CD4-positive, alpha-beta T cell (primary cell): ENCODE measurements at regions not wholly inside any gene's neighbourhood (a gene's known extent, or its start where the extent isn't known, plus 50 kb on each side); places are given as distances from the start of the nearest gene placed in this dataset.

Experiments used
- ATAC-seq: fragments of 200-7000 bp; cut with Tn5 transposase; one replicate; pipeline ENCODE4 v1.10.0; 2022; ENCODE audit warnings: mild to moderate bottlenecking; ENCODE audit not compliant: poor library complexity
- CTCF ChIA-PET: fragments of 350-600 bp; sonication (Branson Sonifier 250); formaldehyde crosslinking; loops from one replicate; lab custom pipeline; 2021; ENCODE audit warnings: antibody characterized with exemption, inconsistent platforms; lab: Charles Lee
- POLR2A ChIA-PET: fragments of 350-600 bp; sonication (Branson Sonifier 250); formaldehyde crosslinking; loops from one replicate; lab custom pipeline; 2021; ENCODE audit warnings: antibody characterized with exemption, inconsistent platforms; lab: Charles Lee
- DNase-seq, 14 experiments: peaks; one replicate each; pipeline ENCODE4 v3.0.0-alpha.2; 2013 to 2020; ENCODE audit warnings: mixed read lengths in 2 of 14
- H3K27ac ChIP-seq, 2 donors: one replicate each; pipeline versions ENCODE4 v1.5.1 to v1.7.0; 2013; ENCODE audit warnings: low read length in 2 of 2, low read depth in 1 of 2, mild to moderate bottlenecking in 1 of 2
- H3K27me3 ChIP-seq, 2 experiments: 1 replicate in 1 of 2; 2 replicates in 1 of 2; pipeline versions ENCODE4 v1.6.1 to v1.7.0; 2013; ENCODE audit warnings: low read length in 2 of 2, control low read depth in 1 of 2, mild to moderate bottlenecking in 1 of 2, moderate library complexity in 1 of 2; ENCODE audit not compliant: insufficient read depth in 2 of 2, control insufficient read depth in 1 of 2
- H3K36me3 ChIP-seq: one replicate; pipeline ENCODE4 v1.6.1; 2013; ENCODE audit warnings: low read length, control low read depth; ENCODE audit not compliant: insufficient read depth
- H3K4me1 ChIP-seq: one replicate; pipeline ENCODE4 v1.6.1; 2013; ENCODE audit warnings: low read length, control low read depth; ENCODE audit not compliant: insufficient read depth
- H3K4me3 ChIP-seq: one replicate; pipeline ENCODE4 v1.5.1; 2013; ENCODE audit warnings: mild to moderate bottlenecking, low read length, moderate library complexity
- H3K9me3 ChIP-seq, 2 experiments: 1 replicate in 1 of 2; 2 replicates in 1 of 2; pipeline versions ENCODE4 v1.6.1 to v1.7.0; 2013; ENCODE audit warnings: low read length in 2 of 2, mild to moderate bottlenecking in 2 of 2, control low read depth in 1 of 2, moderate library complexity in 1 of 2; ENCODE audit not compliant: control insufficient read depth in 1 of 2, insufficient read depth in 1 of 2
- H3K27ac Mint-ChIP-seq: one replicate; pipeline ENCODE4 v1.8.0; 2020; ENCODE audit warnings: mixed read lengths
- H3K27me3 Mint-ChIP-seq: one replicate; pipeline ENCODE4 v1.8.0; 2021; ENCODE audit warnings: mixed read lengths
- H3K36me3 Mint-ChIP-seq: one replicate; pipeline ENCODE4 v1.8.0; 2021; ENCODE audit warnings: low read depth, mixed read lengths
- H3K4me1 Mint-ChIP-seq: one replicate; pipeline ENCODE4 v1.8.0; 2021; ENCODE audit warnings: low read depth, mixed read lengths
- H3K4me3 Mint-ChIP-seq: one replicate; pipeline ENCODE4 v1.8.0; 2020; ENCODE audit warnings: mild to moderate bottlenecking, mixed read lengths
- H3K9me3 Mint-ChIP-seq: one replicate; pipeline ENCODE4 v1.8.0; 2020; ENCODE audit warnings: mixed read lengths
- intact Hi-C, 2 experiments: fragments of 100-400 bp; cut with DNase I in 1 of 2; cut with micrococcal nuclease in 1 of 2; formaldehyde crosslinking; loops; one replicate each; pipeline versions ENCODE4 v1.15.1 to v1.9.0; 2023 to 2025; cut with DNase I, micrococcal nuclease
- TF ChIP-seq, protein P1 (sequence below): fragments of 200-600 bp; IDR thresholded peaks from one replicate; pipeline ENCODE4 v1.8.0; 2022; ENCODE audit warnings: antibody characterized with exemption, mild to moderate bottlenecking

GRCh38 chr16:35687781-35688180 is 2228.4 kb downstream of the TP53TG3F start:
- no peak for ATAC-seq
- H3K9me3 ChIP-seq: peaks cover 15 to 63% of the 10 kb centered on the region in 2 experiments
- no peaks in the 10 kb centered on the region for H3K27me3 ChIP-seq
- no peak overlapping the region for H3K4me3 ChIP-seq
- H3K36me3 Mint-ChIP-seq: peaks cover 8% of the 10 kb centered on the region
- ChIA-PET POLR2A (no interaction called here), CTCF (no interaction called here)
- H3K27ac ChIP-seq: no peak overlapping the region
- TF ChIP-seq, protein P1, sequence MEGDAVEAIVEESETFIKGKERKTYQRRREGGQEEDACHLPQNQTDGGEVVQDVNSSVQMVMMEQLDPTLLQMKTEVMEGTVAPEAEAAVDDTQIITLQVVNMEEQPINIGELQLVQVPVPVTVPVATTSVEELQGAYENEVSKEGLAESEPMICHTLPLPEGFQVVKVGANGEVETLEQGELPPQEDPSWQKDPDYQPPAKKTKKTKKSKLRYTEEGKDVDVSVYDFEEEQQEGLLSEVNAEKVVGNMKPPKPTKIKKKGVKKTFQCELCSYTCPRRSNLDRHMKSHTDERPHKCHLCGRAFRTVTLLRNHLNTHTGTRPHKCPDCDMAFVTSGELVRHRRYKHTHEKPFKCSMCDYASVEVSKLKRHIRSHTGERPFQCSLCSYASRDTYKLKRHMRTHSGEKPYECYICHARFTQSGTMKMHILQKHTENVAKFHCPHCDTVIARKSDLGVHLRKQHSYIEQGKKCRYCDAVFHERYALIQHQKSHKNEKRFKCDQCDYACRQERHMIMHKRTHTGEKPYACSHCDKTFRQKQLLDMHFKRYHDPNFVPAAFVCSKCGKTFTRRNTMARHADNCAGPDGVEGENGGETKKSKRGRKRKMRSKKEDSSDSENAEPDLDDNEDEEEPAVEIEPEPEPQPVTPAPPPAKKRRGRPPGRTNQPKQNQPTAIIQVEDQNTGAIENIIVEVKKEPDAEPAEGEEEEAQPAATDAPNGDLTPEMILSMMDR: no peak
- intact Hi-C loops: no loop called here
- no peaks in the 10 kb centered on the region for H3K36me3 ChIP-seq
- no peak overlapping the region for H3K27ac Mint-ChIP-seq
- H3K4me1 ChIP-seq: no peaks in the 10 kb centered on the region
- no peak for DNase-seq
- no peaks in the 10 kb centered on the region for H3K27me3 Mint-ChIP-seq
- H3K4me1 Mint-ChIP-seq: no peaks in the 10 kb centered on the region
- peaks cover 32% of the 10 kb centered on the region for H3K9me3 Mint-ChIP-seq
- H3K4me3 Mint-ChIP-seq: no peak overlapping the region

GRCh38 chr16:35689764-35690163 is 2230.4 kb downstream of the TP53TG3F start:
- ChIA-PET CTCF (no interaction called here), POLR2A (no interaction called here)
- TF ChIP-seq, protein P1: no peak
- no peaks in the 10 kb centered on the region for H3K4me1 Mint-ChIP-seq
- DNase-seq (no peak), ATAC-seq (no peak)
- Histone ChIP-seq H3K9me3 (peaks cover 9 to 66% of the 10 kb centered on the region in 2 experiments), H3K4me3 (no peak overlapping the region), H3K4me1 (no peaks in the 10 kb centered on the region), H3K27me3 (no peaks in the 10 kb centered on the region), H3K27ac (no peak overlapping the region), H3K36me3 (no peaks in the 10 kb centered on the region)
- intact Hi-C loops: no loop called here
- no peaks in the 10 kb centered on the region for H3K27me3 Mint-ChIP-seq
- H3K9me3 Mint-ChIP-seq: peaks cover 35% of the 10 kb centered on the region
- no peak overlapping the region for H3K27ac Mint-ChIP-seq
- peaks cover 8% of the 10 kb centered on the region for H3K36me3 Mint-ChIP-seq
- no peak overlapping the region for H3K4me3 Mint-ChIP-seq

GRCh38 chr16:35690413-35690812 is 2231.0 kb downstream of the TP53TG3F start:
- Histone ChIP-seq H3K27ac (no peak overlapping the region), H3K4me3 (no peak overlapping the region), H3K4me1 (no peaks in the 10 kb centered on the region), H3K27me3 (no peaks in the 10 kb centered on the region), H3K9me3 (peaks cover 9 to 66% of the 10 kb centered on the region in 2 experiments), H3K36me3 (no peaks in the 10 kb centered on the region)
- H3K9me3 Mint-ChIP-seq: peaks cover 40% of the 10 kb centered on the region
- TF ChIP-seq, protein P1: no peak
- no peak overlapping the region for H3K4me3 Mint-ChIP-seq
- ATAC-seq (no peak), DNase-seq (no peak)
- H3K27me3 Mint-ChIP-seq: no peaks in the 10 kb centered on the region
- H3K4me1 Mint-ChIP-seq: no peaks in the 10 kb centered on the region
- intact Hi-C loops: no loop called here
- ChIA-PET CTCF (no interaction called here), POLR2A (no interaction called here)
- peaks cover 8% of the 10 kb centered on the region for H3K36me3 Mint-ChIP-seq
- no peak overlapping the region for H3K27ac Mint-ChIP-seq
